ENCODE measurements at regions not wholly inside any gene's neighbourhood (a gene's known extent, or its start where the extent isn't known, plus 50 kb on each side); places are given as distances from the start of the nearest gene placed in this dataset.
"Not testable (repeated sequence)": the region's sequence is repeated elsewhere in the genome, so short reads cannot be mapped to it uniquely, and the experiment has no call there.

DNA sequence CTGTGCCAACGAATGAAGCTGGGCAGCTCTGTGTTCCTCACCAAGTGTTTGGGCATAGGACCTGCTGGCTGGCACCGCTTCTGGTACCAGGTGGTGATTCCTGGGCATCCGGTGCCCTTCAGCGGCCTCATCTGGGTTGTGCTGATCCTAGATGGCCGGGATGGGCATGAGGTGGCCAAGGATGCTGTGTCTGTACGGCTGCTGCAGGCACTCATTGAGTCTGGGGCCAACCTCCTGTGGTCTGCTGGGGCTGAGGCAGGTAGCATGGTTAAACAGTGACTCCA lies 96.1 kb upstream of the PLEKHM1 start:
- not testable (repeated sequence) for DNase-seq

DNA sequence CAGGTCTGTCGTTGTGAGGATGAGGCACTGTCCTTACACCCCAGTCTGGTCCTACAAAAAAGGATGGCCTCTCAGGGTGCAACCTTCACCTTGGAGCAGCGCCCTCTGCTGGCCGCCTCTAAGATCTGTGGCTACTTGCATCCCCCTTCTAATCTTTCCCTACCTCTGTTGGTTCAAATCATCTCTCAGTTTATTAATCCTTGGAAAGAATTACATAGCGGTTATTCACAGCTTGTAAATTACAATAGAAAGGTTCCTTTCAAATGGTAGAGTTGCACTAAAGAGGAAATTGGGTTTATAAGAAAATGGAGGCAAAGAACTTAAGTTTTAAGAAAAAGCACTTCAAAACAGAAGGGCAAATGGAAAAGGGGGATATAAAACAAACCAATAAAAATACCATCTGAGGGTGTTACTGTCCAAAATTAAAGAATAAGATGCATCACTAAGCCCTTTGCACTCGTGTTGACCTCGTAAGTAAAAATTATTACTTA lies 102.0 kb upstream of the PLEKHM1 start:
- DNase-seq, result not testable (repeated sequence)

GRCh38 chr17:45596347-45596746 lies 105.8 kb upstream of the PLEKHM1 start:
- DNase-seq, result not testable (repeated sequence)

GRCh38 chr17:45600052-45601012 lies 109.8 kb upstream of the PLEKHM1 start:
- DNase-seq, result not testable (repeated sequence)

DNA sequence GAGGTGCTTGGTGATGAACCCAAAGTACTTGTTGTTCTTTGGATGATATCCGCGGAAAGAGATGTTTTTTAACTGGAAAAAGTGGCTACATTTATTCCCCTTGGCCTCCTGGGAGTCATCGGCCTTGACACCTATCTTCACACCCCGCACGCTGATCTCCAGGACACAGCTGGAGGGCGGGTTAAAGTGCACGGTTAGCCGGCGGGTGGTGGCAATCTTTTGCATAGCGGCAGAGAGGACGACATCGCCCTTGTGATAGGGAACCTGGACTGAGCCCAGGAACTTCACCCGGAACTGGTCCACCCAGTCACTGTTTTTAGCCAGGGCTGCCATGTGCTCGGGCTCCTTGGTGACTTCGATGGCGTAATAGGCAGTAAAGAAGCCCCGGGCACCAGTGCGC lies 110.5 kb upstream of the PLEKHM1 start:
- not testable (repeated sequence) for DNase-seq

GRCh38 chr17:45601605-45602539 lies 111.4 kb upstream of the PLEKHM1 start:
- DNase-seq, result not testable (repeated sequence)

DNA sequence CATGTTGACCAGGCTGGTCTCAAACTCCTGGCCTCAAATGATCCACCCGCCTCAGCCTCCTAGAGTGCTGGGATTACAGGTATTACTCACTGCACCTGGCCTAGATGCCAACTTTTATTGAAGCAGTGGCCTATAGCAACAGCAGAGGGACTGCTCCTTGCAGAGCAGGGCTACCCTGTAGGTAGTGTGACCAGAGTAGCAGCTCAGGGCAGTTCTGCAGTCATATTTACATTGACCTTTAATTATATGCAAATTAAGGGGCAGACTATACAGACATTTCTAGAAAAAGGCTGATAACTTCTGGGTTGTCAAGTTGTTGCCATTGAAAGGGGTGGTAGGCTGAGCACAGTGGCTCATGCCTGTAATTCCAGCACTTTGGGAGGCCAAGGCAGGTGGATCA lies 115.2 kb upstream of the PLEKHM1 start:
- DNase-seq, result not testable (repeated sequence)

DNA sequence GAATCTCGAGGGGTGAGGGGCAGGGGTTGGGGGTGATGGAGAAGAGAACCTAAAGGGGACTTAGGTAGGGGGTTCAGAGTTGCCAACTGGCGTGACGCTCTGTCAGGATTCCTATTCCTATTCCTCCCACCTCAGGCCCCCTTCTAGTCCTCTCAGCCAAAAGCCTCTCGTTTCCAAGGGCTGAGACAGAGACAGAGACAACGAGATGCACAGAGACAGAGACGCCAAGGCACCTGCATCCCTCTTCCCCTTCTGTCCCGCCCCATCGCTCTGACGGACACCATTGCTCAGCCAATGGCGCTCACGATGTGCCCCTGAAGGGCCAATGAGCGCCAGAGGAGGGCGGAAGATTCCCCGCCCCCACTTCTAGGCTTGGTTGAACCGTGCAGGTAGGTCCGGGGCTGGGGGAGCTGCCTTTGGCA lies 129.5 kb upstream of the PLEKHM1 start:
- DNase-seq, result not testable (repeated sequence)

GRCh38 chr17:45620468-45620867 lies 129.9 kb upstream of the PLEKHM1 start:
- DNase-seq, result not testable (repeated sequence)

DNA sequence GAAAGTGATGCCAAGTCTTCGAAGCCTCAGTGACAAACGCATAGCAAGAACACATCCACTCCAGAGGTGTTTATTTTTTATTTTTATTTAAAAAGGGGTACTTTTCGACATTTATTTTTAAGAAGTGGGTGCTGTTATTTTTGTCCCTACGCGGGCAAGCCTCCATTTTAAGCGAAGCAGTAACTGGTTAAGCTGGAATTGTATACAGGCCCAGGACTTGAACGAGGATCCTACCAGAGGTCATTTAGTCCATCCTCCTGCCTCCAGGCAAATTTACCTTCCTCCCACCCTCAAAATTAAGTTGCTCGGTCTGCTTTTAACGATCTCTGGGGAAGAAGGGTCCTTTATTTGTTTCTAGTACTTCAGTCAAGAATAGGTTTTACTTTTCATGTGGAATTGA lies 130.6 kb upstream of the PLEKHM1 start:
- DNase-seq, result not testable (repeated sequence)

- not testable (repeated sequence) for DNase-seq
Measured at GRCh38 chr17:45622295-45622694, 131.8 kb upstream of the PLEKHM1 start.

DNA sequence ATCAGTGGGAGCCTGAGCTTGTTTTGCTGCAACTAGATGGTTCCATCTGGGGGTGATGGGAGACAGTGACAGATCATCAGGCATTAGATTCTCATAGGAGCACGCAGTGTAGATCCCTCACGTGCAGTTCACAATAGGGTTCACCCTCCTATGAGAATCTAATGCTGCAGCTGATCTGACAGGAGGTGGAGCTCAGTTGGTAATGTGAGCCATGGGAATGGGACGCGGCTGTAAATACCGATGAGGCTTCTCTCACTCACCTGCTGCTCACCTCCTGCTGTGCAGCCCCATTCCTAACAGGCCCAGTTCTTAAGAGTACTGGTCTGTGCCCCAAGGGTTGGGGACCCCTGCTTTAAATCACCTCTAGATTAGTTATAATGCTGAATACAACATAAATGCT lies 137.5 kb upstream of the PLEKHM1 start:
- no peak for DNase-seq

- DNase-seq, result no peak
Measured at GRCh38 chr17:45631941-45632340, 141.4 kb upstream of the PLEKHM1 start.

- no peak for DNase-seq
Measured at GRCh38 chr17:45639297-45639849, 144.7 kb upstream of the CRHR1 start.

DNA sequence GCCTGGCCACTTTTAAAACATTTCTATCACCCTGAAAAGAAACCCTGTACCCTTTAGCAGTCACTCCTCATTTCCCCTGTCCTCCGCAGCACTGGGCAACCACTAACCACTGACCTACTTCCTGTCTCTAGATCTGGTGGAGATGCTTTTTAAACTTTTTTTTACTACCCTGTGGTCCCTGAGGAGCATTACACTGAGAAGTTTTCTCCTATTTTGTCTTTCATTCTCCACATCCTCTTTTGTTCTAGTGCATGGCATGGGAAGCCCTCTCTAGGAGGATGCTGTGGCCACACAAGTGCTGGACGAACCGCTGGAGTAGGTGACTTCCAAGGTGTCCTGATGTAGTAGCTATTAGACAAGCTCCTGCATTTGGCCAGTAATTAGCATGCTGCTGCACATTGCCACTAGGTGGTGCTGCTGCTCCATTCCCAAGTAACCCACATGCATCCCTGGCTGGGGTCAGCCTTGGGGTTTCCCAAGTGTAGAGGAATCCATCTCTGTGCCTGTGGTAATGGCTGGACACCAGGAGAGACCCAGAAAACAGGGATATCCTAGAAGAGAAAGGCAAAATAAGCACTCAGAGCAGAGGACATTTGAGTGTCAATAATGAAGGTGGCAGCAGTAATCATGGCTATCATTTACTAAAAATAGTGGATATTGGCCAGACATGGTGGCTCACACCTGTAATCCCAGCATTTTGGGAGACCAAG lies 143.8 kb upstream of the CRHR1 start:
- no peak for DNase-seq

- no peak for DNase-seq
Measured at GRCh38 chr17:45641541-45641940, 142.6 kb upstream of the CRHR1 start.

DNA sequence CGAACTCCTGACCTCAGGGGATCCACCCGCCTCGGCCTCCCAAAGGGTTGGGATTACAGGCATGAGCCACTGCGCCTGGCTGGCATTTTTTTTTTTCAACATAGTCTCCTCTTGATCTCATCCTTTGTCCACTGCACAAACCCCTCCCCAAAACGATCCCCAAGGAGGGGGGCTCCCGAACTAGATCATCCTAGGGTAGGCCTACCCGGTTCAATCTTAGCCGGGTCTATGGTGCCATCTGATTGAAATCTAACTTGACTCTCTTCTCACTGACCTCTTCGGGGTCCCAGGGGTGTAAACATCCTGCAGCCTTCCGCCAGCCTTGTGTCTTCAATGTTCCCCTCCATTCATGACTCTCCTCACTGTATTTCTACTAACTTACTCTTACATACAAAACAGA lies 140.5 kb upstream of the CRHR1 start:
- DNase-seq, result no peak

GRCh38 chr17:45644637-45645036 lies 139.5 kb upstream of the CRHR1 start:
- DNase-seq, result not testable (repeated sequence)

GRCh38 chr17:45645330-45645729 lies 138.8 kb upstream of the CRHR1 start:
- no peak for DNase-seq

- DNase-seq, result no peak
Measured at GRCh38 chr17:45646288-45646988, 137.7 kb upstream of the CRHR1 start.

GRCh38 chr17:45648642-45649041 lies 135.5 kb upstream of the CRHR1 start:
- DNase-seq, result no peak

DNA sequence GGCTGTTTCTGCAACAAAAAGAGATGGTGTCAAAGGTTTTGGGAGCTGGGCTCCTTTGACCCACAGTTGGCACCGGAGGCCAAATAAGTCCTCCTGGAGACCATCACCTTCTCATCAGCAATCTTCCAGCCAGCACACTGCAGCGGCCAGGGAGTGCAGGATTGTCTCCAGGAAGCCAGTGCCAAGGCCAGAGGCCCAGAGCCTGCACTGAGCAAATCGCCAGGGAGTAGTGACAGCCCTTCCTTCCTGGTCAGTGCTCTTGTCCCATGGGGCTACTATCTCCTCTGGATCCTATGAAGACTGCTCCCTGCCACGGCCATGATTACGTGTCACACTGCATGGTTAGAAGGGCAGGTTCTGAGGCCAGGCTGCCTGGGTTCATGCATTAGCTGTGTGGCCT lies 134.3 kb upstream of the CRHR1 start:
- DNase-seq, result no peak

Measured in NCI-H2029 (cell line).